Activated CD8-positive, alpha-beta memory T cell treated with anti-CD3 and anti-CD28 coated beads, Interleukin-2, amount 50 U/mL, for 24 hours (primary cell): ENCODE measurements at regions not wholly inside any gene's neighbourhood (a gene's known extent, or its start where the extent isn't known, plus 50 kb on each side); places are given as distances from the start of the nearest gene placed in this dataset.

Experiments
- DNase-seq: peaks from one replicate; pipeline ENCODE4 v3.0.0-alpha.2; 2020; ENCODE audit errors: extremely low read depth

- no peak for DNase-seq
Observed at GRCh38 chr6:102415891-102416290, 1022.4 kb downstream of the GRIK2 start.

GRCh38 chr6:102411796-102412195, 1018.3 kb downstream of the GRIK2 start:
- no peak for DNase-seq

GRCh38 chr6:102407886-102408741, 1014.6 kb downstream of the GRIK2 start:
- no peak for DNase-seq

DNA sequence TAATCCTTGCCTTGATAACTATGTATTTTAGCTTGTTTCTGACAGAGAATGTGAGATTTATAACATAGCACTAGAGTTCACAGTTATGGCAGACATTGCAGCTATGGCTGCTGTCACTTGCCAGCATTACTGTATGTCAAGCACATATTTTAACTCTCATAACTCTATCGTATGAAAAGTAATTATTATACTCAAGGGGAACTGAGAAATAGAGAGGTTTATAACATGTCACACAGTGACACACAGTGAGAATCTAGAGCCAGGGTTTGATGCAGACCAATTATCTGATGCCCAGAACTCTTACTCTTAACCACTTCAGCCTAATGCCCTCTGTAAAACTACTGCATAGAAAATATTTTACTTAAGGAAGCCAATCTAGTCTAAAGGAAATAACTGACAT, 1012.4 kb downstream of the GRIK2 start:
- no peak for DNase-seq

GRCh38 chr6:102402635-102403329, 1009.3 kb downstream of the GRIK2 start:
- no peak for DNase-seq

DNA sequence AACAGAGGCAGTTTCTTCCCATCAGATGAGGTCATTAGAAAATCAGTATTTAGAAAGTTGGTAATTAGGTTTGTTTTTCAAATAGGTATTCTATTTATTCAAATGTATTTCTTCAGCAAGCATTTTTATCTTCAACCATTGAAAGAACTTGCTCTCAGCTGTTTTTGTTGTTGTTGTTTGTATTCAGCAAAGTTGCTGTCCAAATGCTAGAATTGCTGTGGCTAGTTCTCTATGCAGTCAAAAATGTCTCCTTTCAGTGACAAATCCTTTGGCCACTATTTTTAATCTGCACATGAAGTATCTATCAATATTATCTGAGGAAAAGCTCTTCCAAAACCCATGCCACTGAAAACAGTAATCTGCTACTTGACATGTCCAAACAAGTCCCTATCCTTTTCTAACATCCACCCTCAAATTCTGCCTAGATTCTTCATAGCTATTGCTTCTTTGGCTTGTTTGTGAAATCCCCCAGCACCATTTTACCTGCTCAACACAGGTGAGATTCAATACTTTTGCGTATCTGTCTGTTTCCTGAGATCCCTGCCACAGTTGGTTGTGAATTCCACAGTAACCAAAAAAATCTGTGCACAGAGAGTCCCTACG, 1005.4 kb downstream of the GRIK2 start:
- DNase-seq: no peak

- DNase-seq: no peak
Observed at GRCh38 chr6:102390541-102390940, 997.0 kb downstream of the GRIK2 start.

DNA sequence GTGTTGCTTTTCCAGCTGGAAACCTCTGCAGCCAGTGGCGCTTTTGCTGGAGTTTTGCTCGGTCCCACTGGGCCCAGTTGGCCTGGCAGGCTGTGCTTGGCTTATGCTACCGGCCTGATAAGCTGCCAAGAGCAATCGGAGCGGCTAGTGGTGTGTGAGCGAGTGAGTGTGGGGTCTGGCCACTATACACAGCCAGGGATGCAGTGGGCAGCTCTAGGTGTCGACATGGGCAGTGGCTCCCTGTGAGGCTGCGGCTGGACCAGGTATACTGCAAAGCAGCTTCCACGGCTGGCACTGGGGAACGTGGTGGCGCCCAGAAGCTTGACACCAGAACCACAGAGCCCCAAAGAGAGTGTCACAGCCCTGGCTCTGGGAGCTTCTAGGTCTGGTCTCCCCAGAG, 996.5 kb downstream of the GRIK2 start:
- no peak for DNase-seq

GRCh38 chr6:102387326-102388033, 994.0 kb downstream of the GRIK2 start:
- no peak for DNase-seq

DNA sequence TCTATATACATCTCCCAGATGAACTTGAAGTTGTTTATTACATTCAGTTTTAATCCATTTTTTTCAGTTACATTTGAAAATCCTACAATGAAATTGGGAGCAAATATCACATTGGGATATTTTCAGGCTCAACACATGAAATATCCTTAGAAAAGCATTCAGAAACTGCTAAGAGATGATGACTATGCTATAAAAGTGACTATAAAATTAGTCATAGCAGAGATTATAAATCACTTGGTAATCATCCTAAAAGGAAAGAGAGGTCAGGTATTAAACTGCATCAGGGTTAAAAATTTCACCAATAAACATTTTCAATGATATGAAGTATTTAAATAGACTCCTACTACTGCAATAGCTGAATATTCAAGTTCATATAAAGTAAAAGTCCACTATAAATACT, 987.7 kb downstream of the GRIK2 start:
- no peak for DNase-seq

DNA sequence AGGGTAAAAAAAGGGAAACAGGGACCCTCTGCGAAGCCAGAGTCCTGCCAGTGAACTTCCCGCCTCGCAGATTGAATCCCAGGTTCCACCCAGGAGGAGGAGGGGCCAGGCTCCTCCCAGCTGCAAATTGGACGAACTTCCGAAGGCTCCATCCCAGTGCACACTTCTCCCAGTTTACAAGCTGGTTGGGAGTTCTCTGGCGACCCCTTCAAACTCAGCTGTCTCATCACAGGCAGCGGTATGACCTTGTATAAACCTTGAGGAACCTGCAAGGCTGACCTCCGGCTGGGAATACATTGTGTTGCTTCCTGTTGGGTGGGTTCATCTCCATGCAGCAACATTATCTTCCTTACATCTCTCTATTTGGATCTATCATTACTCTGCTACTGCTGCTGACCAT, 962.7 kb downstream of the GRIK2 start:
- no peak for DNase-seq

GRCh38 chr6:102355578-102355977, 962.1 kb downstream of the GRIK2 start:
- no peak for DNase-seq

DNA sequence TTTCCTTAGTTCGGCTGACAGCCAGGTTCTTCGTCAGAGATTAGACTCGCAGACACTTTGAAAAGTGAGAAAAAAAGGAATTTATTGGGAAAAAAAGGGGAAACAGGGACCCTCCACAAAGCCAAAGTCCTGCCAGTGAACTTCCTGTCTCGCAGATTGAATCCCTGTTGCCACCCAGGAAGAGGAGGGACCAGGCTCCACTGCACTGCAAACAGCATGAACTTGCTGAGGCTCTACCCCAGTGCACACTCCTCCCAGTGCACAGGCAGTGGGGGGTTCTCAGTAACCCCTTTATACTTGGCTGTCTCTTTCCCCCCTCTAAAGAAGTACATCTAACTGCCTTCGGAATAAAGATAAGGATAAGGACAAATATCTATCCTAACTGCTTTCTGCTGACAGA, 959.0 kb downstream of the GRIK2 start:
- DNase-seq: no peak

DNA sequence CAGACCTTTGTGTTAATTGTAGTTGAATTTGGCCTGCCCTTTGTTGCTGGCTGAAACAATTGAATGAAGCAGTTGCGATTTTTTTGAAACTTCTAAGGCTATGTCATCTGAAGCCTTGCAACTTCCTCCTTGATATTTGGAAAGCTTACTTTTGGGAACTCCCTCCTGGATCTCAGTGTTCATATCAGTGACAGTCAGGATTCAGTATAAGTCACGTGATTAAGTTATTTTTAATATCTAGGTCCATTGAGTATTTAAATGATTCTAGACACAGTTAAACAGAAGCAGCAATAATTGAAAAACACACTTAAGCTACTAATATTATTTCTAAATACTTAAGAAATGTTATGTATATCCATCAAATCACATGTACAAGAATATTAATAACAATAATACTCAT, 951.3 kb downstream of the GRIK2 start:
- DNase-seq: no peak

GRCh38 chr6:102340311-102340710, 946.8 kb downstream of the GRIK2 start:
- no peak for DNase-seq

- DNase-seq: no peak
Observed at GRCh38 chr6:102333736-102334135, 940.2 kb downstream of the GRIK2 start.

DNA sequence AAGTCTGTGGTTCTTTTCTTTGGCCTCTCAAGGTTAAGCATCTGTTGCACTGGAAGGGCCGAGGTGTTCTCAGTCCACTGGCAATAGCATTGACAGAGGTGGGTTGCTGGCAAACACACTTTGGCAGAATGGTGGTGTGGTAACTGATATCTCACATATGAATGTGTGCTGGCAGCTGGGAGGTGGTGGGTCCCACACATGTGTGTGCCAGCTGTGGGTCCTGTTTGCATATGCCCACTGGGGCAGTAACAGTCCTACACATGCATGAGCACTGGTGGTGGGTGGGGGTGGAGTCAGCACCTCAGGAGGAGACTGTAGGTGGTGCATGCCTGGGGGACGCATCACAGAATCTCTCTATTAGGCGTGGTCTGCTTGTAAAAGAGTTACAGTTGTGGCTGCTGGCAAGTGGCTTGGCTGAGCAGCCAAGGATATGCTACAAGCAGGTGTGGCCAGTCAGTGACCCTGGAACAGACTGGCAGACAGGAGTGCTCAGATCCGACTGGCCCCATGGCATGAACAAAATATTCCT, 934.3 kb downstream of the GRIK2 start:
- DNase-seq: no peak

- no peak for DNase-seq
Observed at GRCh38 chr6:102313699-102314098, 920.2 kb downstream of the GRIK2 start.

- DNase-seq: no peak
Observed at GRCh38 chr6:102309700-102310099, 916.2 kb downstream of the GRIK2 start.

DNA sequence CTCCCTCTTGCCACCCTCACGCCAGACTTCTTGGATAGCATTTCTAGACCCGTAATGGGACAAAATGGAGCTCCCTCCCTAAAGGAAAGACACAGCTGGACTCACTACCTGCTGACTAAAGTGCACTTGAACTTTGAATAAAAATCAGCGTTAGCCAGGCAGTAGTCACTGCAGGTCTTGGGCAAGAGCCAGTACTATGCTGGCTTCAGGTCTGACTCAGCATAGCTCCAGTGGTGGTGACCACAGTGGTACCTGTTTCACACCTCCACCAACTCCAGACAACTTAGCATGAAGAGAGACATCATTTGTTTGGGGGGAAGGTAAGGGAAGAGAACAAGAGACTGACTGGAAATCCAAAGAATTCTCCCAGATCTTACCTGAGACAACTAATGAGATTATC, 906.8 kb downstream of the GRIK2 start:
- no peak for DNase-seq

GRCh38 chr6:102298051-102298450, 904.5 kb downstream of the GRIK2 start:
- no peak for DNase-seq
